IMR-90 (cell line): ENCODE measurements at regions not wholly inside any gene's neighbourhood (a gene's known extent, or its start where the extent isn't known, plus 50 kb on each side); places are given as distances from the start of the nearest gene placed in this dataset.
"Not testable (repeated sequence)": the region's sequence is repeated elsewhere in the genome, so short reads cannot be mapped to it uniquely, and the experiment has no call there.

Experiments
- ATAC-seq: fragments of 200-7000 bp; cut with Tn5 transposase; 2 replicates; pipeline ENCODE4 v1.9.1; 2020; ENCODE audit warnings: low read depth, mild to moderate bottlenecking, moderate library complexity
- BruUV-seq: library from RNA; stranded (reverse); fragments of 400-500 nt; replicated peaks from 2 replicates; lab custom pipeline; 2021; lab: Mats Ljungman, UMichigan
- CTCF ChIA-PET: fragments of 300-600 bp; formaldehyde crosslinking; extraction: SDS; loops from one replicate; lab custom pipeline; 2021; ENCODE audit warnings: antibody characterized with exemption; lab: Yijun Ruan, JAX
- POLR2A ChIA-PET: fragments of 300-600 bp; sonication (Branson Sonifier 250); formaldehyde crosslinking; loops from one replicate; lab custom pipeline; 2022; ENCODE audit warnings: antibody characterized with exemption; ENCODE audit not compliant: unreplicated experiment; lab: Charles Lee
- DNase-seq: peaks from one replicate; pipeline ENCODE4 v3.0.0; 2013
- H2AFZ ChIP-seq: replicated peaks from 2 replicates; pipeline ENCODE3; 2013; ENCODE audit warnings: low read length, mild to moderate bottlenecking; ENCODE audit not compliant: poor library complexity
- H2AK5ac ChIP-seq: 2 replicates; pipeline ENCODE4 v1.6.1; 2013; ENCODE audit warnings: low read depth, low read length, inconsistent platforms
- H2AK9ac ChIP-seq: replicated peaks from 2 replicates; pipeline ENCODE3; 2013; ENCODE audit warnings: mild to moderate bottlenecking, low read depth, low read length, moderate library complexity; ENCODE audit not compliant: poor library complexity
- H2BK120ac ChIP-seq: 2 replicates; pipeline ENCODE4 v1.6.1; 2013; ENCODE audit warnings: low read depth, low read length, inconsistent platforms
- H2BK15ac ChIP-seq: 3 replicates; pipeline ENCODE4 v1.6.1; 2013; ENCODE audit warnings: low read depth, low read length, inconsistent platforms
- H2BK20ac ChIP-seq: 2 replicates; pipeline ENCODE4 v1.6.1; 2013; ENCODE audit warnings: low read depth, mild to moderate bottlenecking, inconsistent platforms, low read length, moderate library complexity
- H2BK5ac ChIP-seq: 2 replicates; pipeline ENCODE4 v1.6.1; 2013; ENCODE audit warnings: mild to moderate bottlenecking, low read depth, low read length, inconsistent platforms; ENCODE audit not compliant: poor library complexity, severe bottlenecking
- H3K14ac ChIP-seq: replicated peaks from 2 replicates; pipeline ENCODE4 v1.6.1; 2013; ENCODE audit warnings: low read depth, low read length, inconsistent platforms
- H3K18ac ChIP-seq: 2 replicates; pipeline ENCODE4 v1.6.1; 2013; ENCODE audit warnings: low read depth, low read length, control low read depth
- H3K23ac ChIP-seq: 2 replicates; pipeline ENCODE4 v1.6.1; 2013; ENCODE audit warnings: low read depth, low read length, inconsistent platforms
- H3K27ac ChIP-seq: 2 replicates; pipeline ENCODE4 v1.5.1; 2013; ENCODE audit warnings: mild to moderate bottlenecking, control low read depth, low read length; ENCODE audit not compliant: insufficient read depth
- H3K27me3 ChIP-seq: 2 replicates; pipeline ENCODE4 v1.6.1; 2013; ENCODE audit warnings: low read length; ENCODE audit not compliant: control insufficient read depth, insufficient read depth
- H3K36me3 ChIP-seq: 2 replicates; pipeline ENCODE4 v1.6.1; 2013; ENCODE audit warnings: low read length, mixed read lengths; ENCODE audit not compliant: control insufficient read depth, insufficient read depth
- H3K4ac ChIP-seq: 2 replicates; pipeline ENCODE4 v1.6.1; 2013; ENCODE audit warnings: low read depth, low read length, inconsistent platforms
- H3K4me1 ChIP-seq: 2 replicates; pipeline ENCODE4 v1.6.1; 2013; ENCODE audit warnings: low read length, mixed read lengths; ENCODE audit not compliant: control insufficient read depth, insufficient read depth
- H3K4me2 ChIP-seq: 2 replicates; pipeline ENCODE4 v1.6.1; 2013; ENCODE audit warnings: low read depth, mild to moderate bottlenecking, control low read depth, low read length, moderate library complexity
- H3K4me3 ChIP-seq: 2 replicates; pipeline ENCODE4 v1.5.1; 2013; ENCODE audit warnings: low read depth, mild to moderate bottlenecking, control low read depth, low read length, moderate library complexity; ENCODE audit not compliant: insufficient read depth
- H3K56ac ChIP-seq: 2 replicates; pipeline ENCODE4 v1.6.1; 2013; ENCODE audit warnings: low read length, inconsistent platforms; ENCODE audit not compliant: insufficient read depth; ENCODE audit errors: extremely low read depth
- H3K79me1 ChIP-seq, 2 experiments: 2 replicates each; pipeline ENCODE4 v1.6.1; 2013; ENCODE audit warnings: low read length in 2 of 2, inconsistent platforms in 1 of 2, low read depth in 1 of 2
- H3K9ac ChIP-seq: 2 replicates; pipeline ENCODE4 v1.6.1; 2013; ENCODE audit warnings: low read depth, low read length, control low read depth
- H3K9me1 ChIP-seq: 2 replicates; pipeline ENCODE4 v1.6.1; 2013; ENCODE audit warnings: low read length, inconsistent platforms; ENCODE audit not compliant: insufficient read depth
- H3K9me3 ChIP-seq: 2 replicates; pipeline ENCODE4 v1.6.1; 2013; ENCODE audit warnings: low read length; ENCODE audit not compliant: control insufficient read depth, insufficient read depth
- H4K20me1 ChIP-seq: 2 replicates; pipeline ENCODE4 v1.6.1; 2013; ENCODE audit warnings: low read length, inconsistent platforms; ENCODE audit not compliant: insufficient read depth
- H4K5ac ChIP-seq: 2 replicates; pipeline ENCODE4 v1.6.1; 2013; ENCODE audit warnings: mild to moderate bottlenecking, low read depth, low read length, control low read depth
- H4K8ac ChIP-seq, 2 experiments: 2 replicates each; pipeline ENCODE4 v1.6.1; 2013; ENCODE audit warnings: low read depth in 2 of 2, low read length in 2 of 2, control low read depth in 1 of 2, inconsistent platforms in 1 of 2
- H4K91ac ChIP-seq: 2 replicates; pipeline ENCODE4 v1.6.1; 2013; ENCODE audit warnings: low read depth, low read length, inconsistent platforms; ENCODE audit not compliant: insufficient read depth
- BHLHE40 ChIP-seq: fragments of 150-350 bp; IDR thresholded peaks from 2 replicates; pipeline ENCODE4 v1.6.1; 2016; ENCODE audit warnings: mild to moderate bottlenecking, low read depth, low read length
- FOS ChIP-seq: fragments of 150-350 bp; IDR thresholded peaks from 2 replicates; pipeline ENCODE4 v1.6.1; 2016; ENCODE audit warnings: low read depth, low read length
- MAFK ChIP-seq: IDR thresholded peaks from 2 replicates; pipeline ENCODE4 v1.6.1; 2012; ENCODE audit warnings: low read depth, low read length, improper control_type of control experiment
- MAZ ChIP-seq: IDR thresholded peaks from 2 replicates; pipeline ENCODE4 v1.6.1; 2012; ENCODE audit warnings: low read depth, mild to moderate bottlenecking, low read length, improper control_type of control experiment, moderate library complexity, borderline replicate concordance
- POLR2A ChIP-seq: IDR thresholded peaks from 2 replicates; pipeline ENCODE4 v1.6.1; 2012; ENCODE audit warnings: mild to moderate bottlenecking, low read depth, low read length
- USF2 ChIP-seq: fragments of 150-350 bp; IDR thresholded peaks from 2 replicates; pipeline ENCODE4 v1.6.1; 2017; ENCODE audit warnings: mild to moderate bottlenecking, antibody characterized with exemption, low read length, low read depth
- WGBS, 2 experiments: methylation state at CpG; one replicate each; pipeline versions ENCODE4 v1.1.5 to v1.1.7; 2013; ENCODE audit warnings: missing lambda C conversion rate in 2 of 2; ENCODE audit not compliant: insufficient read length in 1 of 2; ENCODE audit errors: extremely low coverage in 2 of 2; 5-methylcytosine and 5-hydroxymethylcytosine counted together
- dilution Hi-C: fragments of 300-500 bp; cut with HindIII; formaldehyde crosslinking; loops from one replicate; pipeline ENCODE4 v1.14.3; 2018; ENCODE audit warnings: low sequenced_read_pairs; ENCODE audit not compliant: unreplicated experiment
- in situ Hi-C: fragments of 300-500 bp; cut with MboI; formaldehyde crosslinking; loops from 3 replicates; pipeline ENCODE4 v1.14.3; 2019; ENCODE audit warnings: low sequenced_read_pairs, inconsistent platforms, mixed read lengths
- intact Hi-C: fragments of 100-400 bp; cut with micrococcal nuclease; formaldehyde crosslinking; loops from 2 replicates; pipeline ENCODE4 v1.10.0; 2022

- H3K4me1 ChIP-seq, result no peaks in the 10 kb centered on the region
- H3K14ac ChIP-seq, result no peak overlapping the region
- H4K20me1 ChIP-seq, result no peaks in the 10 kb centered on the region
- no peak overlapping the region; the same call in 1 of the 2 replicates for H3K23ac ChIP-seq
- H3K36me3 ChIP-seq, result no peaks in the 10 kb centered on the region
- no peak overlapping the region for H3K27ac ChIP-seq
- ChIA-PET POLR2A (no interaction called here), CTCF (no interaction called here)
- no peak overlapping the region for H2BK15ac ChIP-seq
- no peak overlapping the region for H2AK9ac ChIP-seq
- no peak overlapping the region for H4K8ac ChIP-seq
- intact Hi-C loops, result no loop called here
- BruUV-seq, result no TSS peak
- H4K5ac ChIP-seq, result no peak overlapping the region
- H3K18ac ChIP-seq, result no peak overlapping the region
- DNase-seq (no peak), ATAC-seq (no peak)
- no peak overlapping the region for H3K56ac ChIP-seq
- H2BK120ac ChIP-seq, result no peak overlapping the region
- no peak overlapping the region for H4K91ac ChIP-seq
- no peak overlapping the region for H3K4me3 ChIP-seq
- in situ Hi-C loops, result no loop called here
- H3K79me1 ChIP-seq, result no peaks in the 10 kb centered on the region
- H2AK5ac ChIP-seq, result no peak overlapping the region
- H3K9me1 ChIP-seq, result no peaks in the 10 kb centered on the region
- H3K4me2 ChIP-seq, result no peak overlapping the region
- H3K27me3 ChIP-seq, result no peaks in the 10 kb centered on the region
- no peak overlapping the region for H3K9ac ChIP-seq
- no peak overlapping the region for H2BK5ac ChIP-seq
- no peak overlapping the region for H3K4ac ChIP-seq
- H2BK20ac ChIP-seq, result no peak overlapping the region
- no peak overlapping the region for H2AFZ ChIP-seq
- dilution Hi-C loops, result no loop called here
- no peak for TF ChIP-seq MAZ
- no peak for TF ChIP-seq BHLHE40
- no peak for TF ChIP-seq POLR2A
- no peak for TF ChIP-seq FOS
- TF ChIP-seq MAFK, result no peak
- no peak for TF ChIP-seq USF2
- no peaks in the 10 kb centered on the region for H3K9me3 ChIP-seq
- WGBS, 2 experiments, result no CpG with 5 or more reads among the region's 4 CpGs
These were observed 78.4 kb upstream of the FANCL start for GRCh38 chr2:58319481-58319880.

- ATAC-seq, H3K14ac ChIP-seq, H2BK120ac ChIP-seq, H3K27me3 ChIP-seq, H3K79me1 ChIP-seq, H3K4me2 ChIP-seq, H3K18ac ChIP-seq, H4K8ac ChIP-seq, H3K4me1 ChIP-seq, H3K56ac ChIP-seq, H3K27ac ChIP-seq, H4K91ac ChIP-seq, POLR2A ChIA-PET, in situ Hi-C loops, H3K9me1 ChIP-seq, dilution Hi-C loops, H2AK5ac ChIP-seq, H3K9ac ChIP-seq, BruUV-seq, H2BK15ac ChIP-seq, CTCF ChIA-PET, H3K4ac ChIP-seq, H3K23ac ChIP-seq, H2AFZ ChIP-seq, H2BK20ac ChIP-seq, H4K20me1 ChIP-seq, H3K9me3 ChIP-seq, H3K36me3 ChIP-seq, H2AK9ac ChIP-seq, H4K5ac ChIP-seq, DNase-seq, H3K4me3 ChIP-seq, intact Hi-C loops, H2BK5ac ChIP-seq: not testable (repeated sequence)
- WGBS, 2 experiments, result no CpG with 5 or more reads among the region's 7 CpGs
These were observed 77.8 kb upstream of the FANCL start for GRCh38 chr2:58318949-58319348.
